ENCODE measurements at regions not wholly inside any gene's neighbourhood (a gene's known extent, or its start where the extent isn't known, plus 50 kb on each side); places are given as distances from the start of the nearest gene placed in this dataset.

- TF ChIP-seq ZNF565 (CRISPR knock-in tag; conservative IDR thresholded peaks at IDR 0.05; ENCODE audit: low read depth) (no peak), RARB (CRISPR knock-in tag; IDR thresholded peaks at IDR 0.05) (no peak), TCF4 (CRISPR knock-in tag; IDR thresholded peaks at IDR 0.05; ENCODE audit: borderline replicate concordance) (no peak), PATZ1 (CRISPR knock-in tag; IDR thresholded peaks at IDR 0.05; ENCODE audit: borderline replicate concordance) (no peak), PPARA (CRISPR knock-in tag; IDR thresholded peaks at IDR 0.05; ENCODE audit: borderline replicate concordance) (no peak), ISL1 (CRISPR knock-in tag; IDR thresholded peaks at IDR 0.05) (no peak), ARNTL (CRISPR knock-in tag; IDR thresholded peaks at IDR 0.05; ENCODE audit: borderline replicate concordance, low read depth) (no peak), POU6F1 (CRISPR knock-in tag; IDR thresholded peaks at IDR 0.05; ENCODE audit: borderline replicate concordance, low read depth) (no peak), BACH2 (CRISPR knock-in tag; IDR thresholded peaks at IDR 0.05; ENCODE audit: borderline replicate concordance) (no peak), ZFP3 (CRISPR knock-in tag; IDR thresholded peaks at IDR 0.05) (no peak), ZFP30 (CRISPR knock-in tag; IDR thresholded peaks at IDR 0.05) (no peak)
These were observed 406.5 kb downstream of the LRFN5 start for GRCh38 chr14:42013153-42013552.
